Dermis microvascular lymphatic vessel endothelial cell (primary cell): ENCODE measurements at regions not wholly inside any gene's neighbourhood (a gene's known extent, or its start where the extent isn't known, plus 50 kb on each side); places are given as distances from the start of the nearest gene placed in this dataset.
"Not testable (repeated sequence)": the region's sequence is repeated elsewhere in the genome, so short reads cannot be mapped to it uniquely, and the experiment has no call there.

Source experiments
- DNase-seq, 2 donors: peaks; one replicate each; pipeline versions ENCODE4 v3.0.0 to v3.0.0-alpha.2; 2010; ENCODE audit warnings: low read depth in 2 of 2

- no peak for DNase-seq
These were observed 300.0 kb upstream of the ALG10B start for GRCh38 chr12:38016602-38017001.

DNA sequence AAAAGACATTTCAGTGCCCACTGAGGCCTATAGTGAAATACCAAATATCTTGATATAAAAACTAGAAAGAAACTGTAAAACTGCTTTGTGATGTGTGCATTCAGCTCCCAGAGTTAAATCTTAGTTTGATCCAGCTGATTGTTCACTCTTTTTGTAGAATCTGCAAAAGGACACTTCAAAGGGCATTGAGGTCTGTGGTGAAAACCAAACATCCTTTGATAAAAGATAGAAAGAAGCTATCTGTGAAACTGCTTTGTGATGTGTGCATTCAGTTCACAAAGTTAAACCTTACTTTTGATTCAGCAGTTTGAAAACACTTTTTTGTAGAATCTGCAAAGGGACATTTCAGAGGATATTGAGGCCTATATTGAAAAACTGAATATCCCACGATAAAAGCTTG lies 290.7 kb upstream of the ALG10B start:
- DNase-seq = no peak

DNA sequence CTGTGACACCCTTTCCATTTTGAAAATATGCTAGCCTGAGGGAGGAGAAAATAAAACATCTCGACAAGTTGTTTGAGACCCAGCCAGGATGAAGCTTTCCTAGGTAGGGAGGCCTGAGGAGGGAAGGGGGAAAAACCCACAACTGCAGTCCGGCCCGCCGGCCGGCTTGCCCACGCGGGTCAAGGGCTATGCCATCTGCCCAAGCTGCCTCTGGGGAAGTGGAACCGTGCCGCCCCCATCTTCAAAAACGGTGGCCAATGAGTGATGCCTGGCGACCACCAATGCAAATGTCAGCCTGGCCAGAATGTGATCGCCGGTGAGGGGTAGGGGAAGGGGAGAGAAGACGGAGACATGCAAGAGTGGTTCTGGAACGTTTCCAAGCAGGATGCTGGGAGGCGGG lies 263.5 kb upstream of the ALG10B start:
- no peak for DNase-seq

DNA sequence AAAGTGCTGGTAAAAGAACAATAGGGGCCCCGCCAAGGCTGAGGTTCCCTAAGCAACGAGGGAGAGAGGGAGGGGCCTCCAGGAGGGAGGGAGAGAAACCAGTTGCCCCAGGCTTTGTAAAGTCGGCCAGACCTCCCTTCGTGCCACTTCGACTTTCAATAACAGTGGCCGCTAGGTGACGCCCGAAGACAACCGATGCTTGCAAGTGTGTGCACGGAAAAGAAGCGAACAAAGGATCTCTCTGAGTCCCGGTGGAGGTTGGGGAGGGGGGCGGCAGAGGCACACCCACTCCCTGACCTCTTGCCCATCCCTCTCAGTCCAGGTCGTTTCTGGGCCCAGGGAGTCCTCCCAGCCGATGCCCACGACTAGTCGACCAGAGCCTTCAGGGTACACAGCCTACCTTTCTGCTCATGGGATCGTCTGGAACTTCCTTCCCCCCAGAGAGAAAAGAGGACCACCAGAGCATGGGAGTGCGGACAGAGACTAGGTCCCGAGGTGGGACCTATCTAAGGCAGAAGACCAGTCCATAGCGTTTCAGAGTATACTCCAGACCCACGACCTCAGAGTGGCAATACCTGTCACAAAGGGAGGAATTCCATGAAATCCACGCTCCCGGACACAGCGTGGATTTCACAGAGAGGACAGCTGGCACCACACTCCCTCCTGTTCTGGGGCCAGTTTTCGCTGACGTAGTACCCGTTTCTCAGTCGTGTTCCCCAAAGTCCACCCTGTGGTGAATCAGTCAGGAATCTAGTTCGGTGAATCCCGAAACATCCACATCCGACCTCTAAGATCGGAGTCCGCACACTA lies 262.7 kb upstream of the ALG10B start:
- no peak for DNase-seq

- no peak for DNase-seq
These were observed 259.6 kb upstream of the ALG10B start for GRCh38 chr12:38056701-38057689.

GRCh38 chr12:38099686-38100085 lies 216.9 kb upstream of the ALG10B start:
- DNase-seq = no peak

- no peak for DNase-seq
These were observed 214.8 kb upstream of the ALG10B start for GRCh38 chr12:38101753-38102152.

- DNase-seq = no peak
These were observed 214.4 kb upstream of the ALG10B start for GRCh38 chr12:38102197-38102596.

DNA sequence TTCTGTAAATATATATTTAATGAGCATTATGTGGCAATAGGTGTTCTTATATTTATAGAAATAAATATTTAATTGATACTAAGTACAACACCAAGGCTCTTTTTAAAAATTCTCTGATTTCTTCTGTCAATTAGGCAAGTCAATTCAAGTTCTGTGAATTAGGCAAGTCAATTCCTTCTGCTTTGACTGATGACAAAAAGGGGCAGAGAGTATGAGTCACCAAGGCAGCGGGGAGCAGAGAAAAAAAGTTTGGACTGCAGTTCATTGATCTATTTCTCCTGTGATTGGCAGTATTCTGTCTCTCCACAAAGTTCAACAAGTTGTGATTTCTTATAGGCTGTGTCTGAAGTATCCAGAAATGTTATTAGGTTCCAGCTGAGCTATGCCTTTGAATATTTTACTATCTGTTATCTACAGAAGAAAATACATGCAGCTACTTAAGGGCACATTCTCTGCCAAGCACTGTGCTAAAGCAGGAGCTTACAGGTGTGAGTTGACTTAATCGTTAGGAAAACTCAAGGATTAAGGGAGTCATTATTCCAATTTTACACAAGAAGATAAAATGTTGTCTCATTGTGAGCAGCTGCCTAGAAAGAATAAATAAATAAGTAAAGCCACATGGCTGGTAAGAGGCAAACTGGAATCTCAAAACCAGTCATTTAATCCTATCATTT lies 206.4 kb upstream of the ALG10B start:
- no peak for DNase-seq

GRCh38 chr12:38113991-38114390 lies 202.6 kb upstream of the ALG10B start:
- no peak for DNase-seq

GRCh38 chr12:38116968-38117367 lies 199.6 kb upstream of the ALG10B start:
- no peak for DNase-seq

- no peak for DNase-seq
These were observed 197.9 kb upstream of the ALG10B start for GRCh38 chr12:38118632-38119031.

- DNase-seq = no peak
These were observed 196.1 kb upstream of the ALG10B start for GRCh38 chr12:38120438-38120837.

- DNase-seq = not testable (repeated sequence)
These were observed 193.5 kb upstream of the ALG10B start for GRCh38 chr12:38123028-38123427.

DNA sequence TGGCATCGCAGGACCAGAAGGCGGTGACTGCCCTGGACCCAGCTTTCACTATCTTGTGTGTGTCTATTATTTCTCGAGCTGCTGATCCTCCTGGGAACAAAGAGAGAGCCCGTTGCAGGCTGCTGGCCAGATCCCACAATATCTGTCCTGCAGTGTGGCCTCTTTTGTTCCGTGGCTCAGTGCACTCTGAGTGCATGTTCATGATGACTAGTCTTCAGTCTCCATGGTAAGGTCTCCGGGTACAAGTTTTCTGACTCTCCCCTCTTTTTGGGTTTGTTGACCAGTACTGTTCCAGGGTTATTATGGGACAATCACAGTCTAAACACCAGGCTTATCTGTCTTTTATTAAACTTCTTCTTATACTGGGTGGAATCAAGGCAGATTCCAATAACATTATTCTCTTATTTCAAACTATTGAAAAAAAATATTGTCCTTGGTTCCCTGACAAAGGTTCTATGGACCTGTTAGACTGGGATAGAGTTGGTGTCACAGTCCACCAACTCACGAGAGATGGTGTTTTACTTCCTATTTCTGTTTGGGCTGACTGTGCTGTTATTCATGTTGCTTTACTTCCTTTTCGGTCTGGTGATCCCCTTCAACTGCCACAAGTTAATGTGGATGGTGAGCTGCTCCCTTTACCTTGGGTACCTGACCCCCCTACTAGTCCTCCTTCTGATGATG lies 192.9 kb upstream of the ALG10B start:
- no peak for DNase-seq

DNA sequence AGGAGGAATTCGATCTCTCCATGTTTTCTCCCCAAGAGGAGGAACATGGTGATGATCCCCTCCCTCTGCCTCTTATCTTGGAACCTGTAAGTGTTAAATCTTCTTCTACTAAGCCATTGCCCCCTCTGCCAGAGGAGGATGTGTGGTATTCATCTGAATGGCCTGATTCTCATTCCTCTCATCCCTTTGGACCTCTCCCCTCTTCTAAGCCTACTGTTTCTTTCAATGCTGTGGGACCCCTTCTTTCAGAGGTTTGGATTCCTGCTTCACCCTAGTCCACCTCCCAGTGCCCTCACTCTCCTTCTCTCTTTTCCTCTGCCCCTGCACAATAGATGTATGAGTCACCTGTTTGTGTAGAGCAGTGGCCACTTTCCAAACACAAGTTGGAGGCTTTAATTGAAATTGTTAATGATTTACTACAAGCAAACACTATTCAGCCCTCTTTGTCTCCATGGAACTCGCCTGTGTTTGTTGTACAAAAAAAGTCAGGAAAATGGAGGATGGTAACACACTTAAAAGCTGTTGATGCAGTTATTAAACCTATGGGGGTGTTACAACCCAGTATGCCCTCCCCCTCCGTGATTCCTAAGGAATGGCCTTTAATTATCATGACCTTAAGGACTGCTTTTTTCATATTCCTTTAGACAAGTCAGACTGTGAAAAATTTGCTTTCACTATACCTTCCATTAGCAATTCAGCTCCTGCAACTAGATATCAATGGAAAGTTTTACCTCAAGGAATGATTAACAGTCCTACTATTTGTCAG lies 192.1 kb upstream of the ALG10B start:
- no peak for DNase-seq

- DNase-seq = no peak
These were observed 184.4 kb upstream of the ALG10B start for GRCh38 chr12:38132139-38132538.

DNA sequence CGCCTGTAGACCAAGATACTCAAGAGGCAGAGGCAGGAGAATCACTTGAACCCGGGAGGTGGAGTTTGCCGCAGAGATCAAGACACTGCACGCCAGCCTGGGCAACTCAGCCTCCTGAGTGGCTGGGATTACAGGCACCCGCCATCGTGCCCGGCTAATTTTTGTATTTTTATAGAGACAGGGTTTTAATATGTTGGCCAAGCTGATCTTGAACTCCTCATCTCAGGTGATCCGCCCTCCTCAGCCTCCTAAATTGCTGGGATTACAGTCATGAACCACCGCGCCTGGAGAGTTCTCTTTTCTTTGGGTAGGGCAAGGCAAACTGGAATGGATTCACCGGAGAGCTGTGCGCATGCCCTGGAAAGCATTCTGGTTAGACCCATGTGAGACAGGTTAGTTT lies 179.3 kb upstream of the ALG10B start:
- no peak for DNase-seq

DNA sequence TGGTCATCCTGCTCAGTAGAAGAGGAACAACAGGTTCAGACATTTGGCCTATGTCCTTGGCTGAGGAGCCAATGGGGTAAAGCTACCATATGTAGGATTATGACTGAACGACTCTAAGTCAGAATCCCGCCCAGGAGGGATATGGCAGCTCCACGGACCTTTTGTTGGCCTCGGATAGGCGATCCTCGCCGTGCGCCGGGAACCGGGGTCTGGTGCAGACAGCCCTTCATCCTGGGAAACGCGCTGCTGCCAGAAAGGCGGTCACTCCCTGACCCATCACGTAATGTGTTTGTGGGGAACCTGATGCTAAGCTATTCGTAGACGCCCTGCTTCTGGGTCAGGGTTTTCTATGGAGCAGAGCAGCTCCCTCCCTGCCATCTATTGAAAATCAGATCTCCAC lies 178.9 kb upstream of the ALG10B start:
- DNase-seq = no peak
